ENCODE measurements at regions not wholly inside any gene's neighbourhood (a gene's known extent, or its start where the extent isn't known, plus 50 kb on each side); places are given as distances from the start of the nearest gene placed in this dataset.

GRCh38 chr3:193940526-193940925 lies 195.4 kb upstream of the HES1 start:
- TF ChIP-seq CTCF (IDR thresholded peaks at IDR 0.05) = no peak
- TF ChIP-seq POLR2A (IDR thresholded peaks at IDR 0.05) = no peak
